Keratinocyte (primary cell): ENCODE measurements at regions not wholly inside any gene's neighbourhood (a gene's known extent, or its start where the extent isn't known, plus 50 kb on each side); places are given as distances from the start of the nearest gene placed in this dataset.

Source experiments
- DNase-seq: peaks from one replicate; pipeline ENCODE4 v3.0.0-alpha.2; 2011; ENCODE audit warnings: low read depth, missing footprints, low spot score
- FAIRE-seq: peaks from 2 replicates; lab custom pipeline; 2011; peaks lifted over from hg19 to GRCh38; lab: Jason Lieb, UNC
- H2AFZ ChIP-seq: 2 replicates; pipeline ENCODE4 v1.6.0; 2012; ENCODE audit warnings: low read length, control low read depth, inconsistent platforms; ENCODE audit not compliant: control insufficient read depth
- H3K27ac ChIP-seq: 2 replicates; pipeline ENCODE4 v1.5.1; 2011; ENCODE audit warnings: low read length; ENCODE audit not compliant: control insufficient read depth, insufficient read depth
- H3K27me3 ChIP-seq: 3 replicates; pipeline ENCODE4 v1.6.0; 2011; ENCODE audit warnings: low read length; ENCODE audit not compliant: control insufficient read depth, insufficient read depth; ENCODE audit errors: extremely low read depth
- H3K36me3 ChIP-seq, 2 experiments: 2 replicates in 1 of 2; 3 replicates in 1 of 2; pipeline ENCODE4 v1.5.1; 2011; ENCODE audit warnings: low read length in 2 of 2, mild to moderate bottlenecking in 1 of 2; ENCODE audit not compliant: control insufficient read depth in 2 of 2, insufficient read depth in 2 of 2; ENCODE audit errors: extremely low read depth in 1 of 2
- H3K4me1 ChIP-seq: 3 replicates; pipeline ENCODE4 v1.5.1; 2011; ENCODE audit warnings: low read length; ENCODE audit not compliant: control insufficient read depth, insufficient read depth; ENCODE audit errors: extremely low read depth
- H3K4me2 ChIP-seq: 3 replicates; pipeline ENCODE4 v1.6.0; 2011; ENCODE audit warnings: low read depth, low read length; ENCODE audit not compliant: control insufficient read depth, insufficient read depth; ENCODE audit errors: extremely low read depth
- H3K4me3 ChIP-seq, 3 experiments: fragments of 200-600 bp in 1 of 3; sonication (generic) in 1 of 3; 2 replicates in 2 of 3; 3 replicates in 1 of 3; pipeline ENCODE4 v1.5.1; 2011 to 2016; ENCODE audit warnings: low read length in 3 of 3, mild to moderate bottlenecking in 3 of 3, control low read depth in 2 of 3, inconsistent platforms in 1 of 3, low read depth in 1 of 3, mixed read lengths in 1 of 3, mixed run types in 1 of 3, moderate library complexity in 1 of 3; ENCODE audit not compliant: control insufficient read depth in 2 of 3, insufficient read depth in 2 of 3; ENCODE audit errors: extremely low read depth in 1 of 3
- H3K79me2 ChIP-seq: 2 replicates; pipeline ENCODE4 v1.6.0; 2012; ENCODE audit warnings: low read length; ENCODE audit not compliant: control insufficient read depth, insufficient read depth
- H3K9ac ChIP-seq: 3 replicates; pipeline ENCODE4 v1.6.0; 2011; ENCODE audit warnings: low read length; ENCODE audit not compliant: control insufficient read depth, insufficient read depth; ENCODE audit errors: extremely low read depth
- H3K9me1 ChIP-seq: 3 replicates; pipeline ENCODE4 v1.6.0; 2011; ENCODE audit warnings: low read length; ENCODE audit not compliant: control insufficient read depth, insufficient read depth; ENCODE audit errors: extremely low read depth
- H3K9me3 ChIP-seq: 2 replicates; pipeline ENCODE4 v1.5.1; 2012; ENCODE audit warnings: low read depth, low read length; ENCODE audit not compliant: control insufficient read depth
- H4K20me1 ChIP-seq: 3 replicates; pipeline ENCODE4 v1.6.0; 2011; ENCODE audit warnings: low read length; ENCODE audit not compliant: control insufficient read depth, insufficient read depth; ENCODE audit errors: extremely low read depth
- CTCF ChIP-seq, 3 experiments: IDR thresholded peaks in 1 of 3; conservative IDR thresholded peaks in 1 of 3; optimal IDR thresholded peaks in 1 of 3; 2 replicates in 2 of 3; 3 replicates in 1 of 3; pipeline versions ENCODE3 to v1.5.1; 2011; ENCODE audit warnings: low read length in 3 of 3, mild to moderate bottlenecking in 3 of 3, moderate library complexity in 2 of 3, control low read depth in 1 of 3, inconsistent platforms in 1 of 3; ENCODE audit not compliant: insufficient read depth in 2 of 3; ENCODE audit errors: extremely low read depth in 1 of 3
- EZH2 ChIP-seq: IDR thresholded peaks from one replicate; pipeline ENCODE4 v1.6.1; 2012; ENCODE audit warnings: inconsistent platforms, mild to moderate bottlenecking, low read length, moderate library complexity
- dilution Hi-C: fragments of 300-500 bp; cut with MboI; formaldehyde crosslinking; loops from one replicate; pipeline ENCODE4 v1.7.0; 2020; ENCODE audit warnings: low sequenced_read_pairs; ENCODE audit not compliant: extremely low pct_ligation_motif_present

GRCh38 chr14:43988989-43989388, 518.1 kb downstream of the FSCB start:
- DNase-seq (no peak), FAIRE-seq (no peak)
- no peak overlapping the region for H3K27ac ChIP-seq
- dilution Hi-C loops: no loop called here
- H3K36me3 ChIP-seq: no peaks in the 10 kb centered on the region
- no peaks in the 10 kb centered on the region for H3K27me3 ChIP-seq
- no peaks in the 10 kb centered on the region for H3K9me1 ChIP-seq
- TF ChIP-seq EZH2: no peak
- H2AFZ ChIP-seq: no peak overlapping the region
- no peak overlapping the region for H3K4me3 ChIP-seq
- H3K4me1 ChIP-seq: no peaks in the 10 kb centered on the region
- H3K4me2 ChIP-seq: no peak overlapping the region
- no peaks in the 10 kb centered on the region for H3K79me2 ChIP-seq
- no peaks in the 10 kb centered on the region for H4K20me1 ChIP-seq
- H3K9ac ChIP-seq: no peak overlapping the region
- no peaks in the 10 kb centered on the region for H3K9me3 ChIP-seq

- H3K27ac ChIP-seq: no peak overlapping the region
- no peaks in the 10 kb centered on the region for H4K20me1 ChIP-seq
- no peaks in the 10 kb centered on the region for H3K9me3 ChIP-seq
- no peak overlapping the region for H2AFZ ChIP-seq
- no peaks in the 10 kb centered on the region for H3K79me2 ChIP-seq
- TF ChIP-seq EZH2 (no peak), CTCF (optimal IDR thresholded peaks at IDR 0.05 in 1 of 3, IDR thresholded peaks at IDR 0.05 in 1 of 3, conservative IDR thresholded peaks at IDR 0.05 in 1 of 3; ENCODE audit: extremely low read depth in 1 of 3, insufficient read depth in 2 of 3, low read length in 3 of 3) (no peak)
- H3K36me3 ChIP-seq: no peaks in the 10 kb centered on the region
- dilution Hi-C loops: no loop called here
- FAIRE-seq (no peak), DNase-seq (no peak)
- H3K9me1 ChIP-seq: no peaks in the 10 kb centered on the region
- no peaks in the 10 kb centered on the region for H3K4me1 ChIP-seq
- H3K4me3 ChIP-seq: no peak overlapping the region
- H3K4me2 ChIP-seq: no peak overlapping the region
- no peak overlapping the region for H3K9ac ChIP-seq
- H3K27me3 ChIP-seq: no peaks in the 10 kb centered on the region
These were observed 523.4 kb downstream of the FSCB start for GRCh38 chr14:43983721-43984120.

GRCh38 chr14:43981135-43981768, 525.8 kb downstream of the FSCB start:
- Histone ChIP-seq H3K9me1 (no peaks in the 10 kb centered on the region), H4K20me1 (no peaks in the 10 kb centered on the region), H3K9me3 (no peaks in the 10 kb centered on the region), H3K27ac (no peak overlapping the region), H3K4me3 (no peak overlapping the region), H3K4me2 (no peak overlapping the region), H2AFZ (no peak overlapping the region), H3K4me1 (no peaks in the 10 kb centered on the region), H3K9ac (no peak overlapping the region), H3K79me2 (no peaks in the 10 kb centered on the region), H3K36me3 (no peaks in the 10 kb centered on the region), H3K27me3 (no peaks in the 10 kb centered on the region)
- DNase-seq (no peak), FAIRE-seq (no peak)
- TF ChIP-seq EZH2 (no peak), CTCF (optimal IDR thresholded peaks at IDR 0.05 in 1 of 3, IDR thresholded peaks at IDR 0.05 in 1 of 3, conservative IDR thresholded peaks at IDR 0.05 in 1 of 3; ENCODE audit: extremely low read depth in 1 of 3, insufficient read depth in 2 of 3, low read length in 3 of 3) (no peak)
- dilution Hi-C loops: no loop called here
